ENCODE measurements at regions not wholly inside any gene's neighbourhood (a gene's known extent, or its start where the extent isn't known, plus 50 kb on each side); places are given as distances from the start of the nearest gene placed in this dataset.

GRCh38 chr7:131896165-131896863, 339.9 kb upstream of the PODXL start:
- H3K27ac ChIP-seq (ENCODE audit: low read length), result no peak overlapping the region
- Mint-ChIP-seq H3K4me1 (no peaks in the 10 kb centered on the region), H3K36me3 (no peaks in the 10 kb centered on the region), H3K27me3 (peaks cover 3 to 16% of the 10 kb centered on the region in 2 donors), H3K4me3 (no peak overlapping the region), H3K9me3 (no peaks in the 10 kb centered on the region), H3K27ac (no peak overlapping the region)
- no peak overlapping the region for H3K4me3 ChIP-seq (ENCODE audit: control insufficient read depth in 1 of 2, extremely low read depth in 1 of 2, low read length in 1 of 2)
- H3K27me3 ChIP-seq (replicated peaks in 1 of 2; ENCODE audit: control insufficient read depth in 2 of 2, extremely low read depth in 1 of 2, insufficient read depth in 2 of 2, low read length in 1 of 2), result peaks cover 0 to 11% of the 10 kb centered on the region in 2 experiments
- WGBS (ENCODE audit: insufficient coverage), result 79% methylated on average over 5 of the region's 7 CpGs
- no peaks in the 10 kb centered on the region for H3K9me3 ChIP-seq
- no peaks in the 10 kb centered on the region for H3K4me1 ChIP-seq (ENCODE audit: control insufficient read depth in 1 of 2, extremely low read depth in 1 of 2, insufficient read depth in 2 of 2, low read length in 2 of 2)
- ATAC-seq (replicated peaks in 1 of 4), result no peak
- ChIA-PET POLR2A (no interaction called here), CTCF (no interaction called here)
- H3K36me3 ChIP-seq (ENCODE audit: control insufficient read depth in 2 of 2, extremely low read depth in 1 of 2, insufficient read depth in 1 of 2, low read length in 1 of 2), result no peaks in the 10 kb centered on the region
- no peak for DNase-seq

GRCh38 chr7:131895541-131896164, 339.2 kb upstream of the PODXL start:
- ChIA-PET CTCF (no interaction called here), POLR2A (no interaction called here)
- Mint-ChIP-seq H3K9me3 (no peaks in the 10 kb centered on the region), H3K4me3 (no peak overlapping the region), H3K27me3 (peaks cover 3 to 16% of the 10 kb centered on the region in 2 donors), H3K27ac (no peak overlapping the region), H3K36me3 (no peaks in the 10 kb centered on the region), H3K4me1 (no peaks in the 10 kb centered on the region)
- H3K27me3 ChIP-seq (replicated peaks in 1 of 2; ENCODE audit: control insufficient read depth in 2 of 2, extremely low read depth in 1 of 2, insufficient read depth in 2 of 2, low read length in 1 of 2), result peaks cover 0 to 11% of the 10 kb centered on the region in 2 experiments
- H3K4me1 ChIP-seq (ENCODE audit: control insufficient read depth in 1 of 2, extremely low read depth in 1 of 2, insufficient read depth in 2 of 2, low read length in 2 of 2), result no peaks in the 10 kb centered on the region
- ATAC-seq (replicated peaks in 1 of 4) (no peak), DNase-seq (no peak)
- H3K36me3 ChIP-seq (ENCODE audit: control insufficient read depth in 2 of 2, extremely low read depth in 1 of 2, insufficient read depth in 1 of 2, low read length in 1 of 2), result no peaks in the 10 kb centered on the region
- H3K4me3 ChIP-seq (ENCODE audit: control insufficient read depth in 1 of 2, extremely low read depth in 1 of 2, low read length in 1 of 2), result no peak overlapping the region
- H3K9me3 ChIP-seq, result no peaks in the 10 kb centered on the region
- WGBS (ENCODE audit: insufficient coverage), result 83% methylated on average over 1 of the region's 2 CpGs
- no peak overlapping the region for H3K27ac ChIP-seq (ENCODE audit: low read length)

GRCh38 chr7:131893631-131894340, 337.4 kb upstream of the PODXL start:
- POLR2A ChIA-PET, result no interaction called here
- no peaks in the 10 kb centered on the region for H3K4me1 Mint-ChIP-seq
- Histone ChIP-seq H3K4me3 (ENCODE audit: control insufficient read depth in 1 of 2, extremely low read depth in 1 of 2, low read length in 1 of 2) (no peak overlapping the region), H3K27ac (ENCODE audit: low read length) (no peak overlapping the region), H3K9me3 (no peaks in the 10 kb centered on the region), H3K4me1 (ENCODE audit: control insufficient read depth in 1 of 2, extremely low read depth in 1 of 2, insufficient read depth in 2 of 2, low read length in 2 of 2) (no peaks in the 10 kb centered on the region), H3K36me3 (ENCODE audit: control insufficient read depth in 2 of 2, extremely low read depth in 1 of 2, insufficient read depth in 1 of 2, low read length in 1 of 2) (no peaks in the 10 kb centered on the region), H3K27me3 (replicated peaks in 1 of 2; ENCODE audit: control insufficient read depth in 2 of 2, extremely low read depth in 1 of 2, insufficient read depth in 2 of 2, low read length in 1 of 2) (peaks cover 0 to 8% of the 10 kb centered on the region in 2 experiments)
- CTCF ChIA-PET, result no interaction called here
- no peaks in the 10 kb centered on the region for H3K36me3 Mint-ChIP-seq
- peaks cover 3 to 11% of the 10 kb centered on the region in 2 donors for H3K27me3 Mint-ChIP-seq
- H3K27ac Mint-ChIP-seq, result no peak overlapping the region
- DNase-seq, result no peak
- no peak for ATAC-seq (replicated peaks in 1 of 4)
- WGBS (ENCODE audit: insufficient coverage), result 67% methylated on average over 1 of the region's 1 CpG
- H3K4me3 Mint-ChIP-seq, result no peak overlapping the region
- H3K9me3 Mint-ChIP-seq, result no peaks in the 10 kb centered on the region

GRCh38 chr7:131890176-131890575, 333.7 kb upstream of the PODXL start:
- Mint-ChIP-seq H3K9me3 (peaks cover 8 to 16% (median 11%) of the 10 kb centered on the region in 3 donors), H3K36me3 (no peaks in the 10 kb centered on the region), H3K4me3 (no peak overlapping the region), H3K27ac (no peak overlapping the region), H3K4me1 (no peaks in the 10 kb centered on the region), H3K27me3 (peaks cover 3 to 20% of the 10 kb centered on the region in 2 donors)
- Histone ChIP-seq H3K4me3 (ENCODE audit: control insufficient read depth in 1 of 2, extremely low read depth in 1 of 2, low read length in 1 of 2) (no peak overlapping the region), H3K9me3 (no peaks in the 10 kb centered on the region), H3K4me1 (ENCODE audit: control insufficient read depth in 1 of 2, extremely low read depth in 1 of 2, insufficient read depth in 2 of 2, low read length in 2 of 2) (no peaks in the 10 kb centered on the region), H3K27me3 (replicated peaks in 1 of 2; ENCODE audit: control insufficient read depth in 2 of 2, extremely low read depth in 1 of 2, insufficient read depth in 2 of 2, low read length in 1 of 2) (peaks cover 0 to 2% of the 10 kb centered on the region in 2 experiments), H3K27ac (ENCODE audit: low read length) (no peak overlapping the region), H3K36me3 (ENCODE audit: control insufficient read depth in 2 of 2, extremely low read depth in 1 of 2, insufficient read depth in 1 of 2, low read length in 1 of 2) (no peaks in the 10 kb centered on the region)
- ATAC-seq (replicated peaks in 1 of 4) (no peak), DNase-seq (no peak)
- ChIA-PET CTCF (no interaction called here), POLR2A (no interaction called here)
- no CpG with 5 or more reads among the region's 6 CpGs for WGBS (ENCODE audit: insufficient coverage)

DNA sequence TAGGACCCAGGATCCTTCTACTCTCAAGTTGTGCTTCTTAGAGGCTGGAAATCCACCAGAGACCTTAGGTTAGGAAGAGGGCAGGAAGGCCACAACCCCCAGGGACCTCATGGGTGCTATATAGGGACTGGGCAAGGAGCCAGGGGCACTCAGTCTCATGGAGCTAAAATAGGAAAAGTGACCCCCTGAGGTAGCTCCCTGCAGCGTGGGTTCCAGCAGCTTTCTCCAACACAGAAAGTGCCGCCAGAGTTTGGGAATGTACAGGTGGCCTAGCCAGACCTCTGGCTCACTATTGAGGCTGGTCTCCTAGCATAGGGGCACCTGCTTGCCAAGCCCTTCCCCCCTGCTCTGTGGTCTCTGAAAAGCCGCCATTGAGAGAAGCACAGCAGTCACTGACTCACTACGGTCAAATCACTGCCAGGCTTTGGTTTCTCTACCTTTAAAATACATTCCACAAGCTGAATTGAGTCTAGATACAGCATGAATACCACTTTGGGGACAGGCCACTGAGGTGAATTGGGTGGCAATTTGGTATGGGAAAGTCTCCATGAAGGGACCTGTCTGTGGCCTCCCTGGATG, 333.2 kb upstream of the PODXL start:
- WGBS (ENCODE audit: insufficient coverage), result 92% methylated on average over 3 of the region's 4 CpGs
- Mint-ChIP-seq H3K9me3 (peaks cover 9 to 19% (median 11%) of the 10 kb centered on the region in 3 donors), H3K4me1 (no peaks in the 10 kb centered on the region), H3K4me3 (no peak overlapping the region), H3K27me3 (peaks cover 3 to 19% of the 10 kb centered on the region in 2 donors), H3K36me3 (no peaks in the 10 kb centered on the region), H3K27ac (no peak overlapping the region)
- no peak for ATAC-seq (replicated peaks in 1 of 4)
- Histone ChIP-seq H3K36me3 (ENCODE audit: control insufficient read depth in 2 of 2, extremely low read depth in 1 of 2, insufficient read depth in 1 of 2, low read length in 1 of 2) (no peaks in the 10 kb centered on the region), H3K9me3 (no peaks in the 10 kb centered on the region), H3K4me1 (ENCODE audit: control insufficient read depth in 1 of 2, extremely low read depth in 1 of 2, insufficient read depth in 2 of 2, low read length in 2 of 2) (no peaks in the 10 kb centered on the region), H3K4me3 (ENCODE audit: control insufficient read depth in 1 of 2, extremely low read depth in 1 of 2, low read length in 1 of 2) (no peak overlapping the region), H3K27ac (ENCODE audit: low read length) (no peak overlapping the region), H3K27me3 (replicated peaks in 1 of 2; ENCODE audit: control insufficient read depth in 2 of 2, extremely low read depth in 1 of 2, insufficient read depth in 2 of 2, low read length in 1 of 2) (peaks cover 0 to 5% of the 10 kb centered on the region in 2 experiments)
- ChIA-PET CTCF (no interaction called here), POLR2A (no interaction called here)
- DNase-seq, result no peak

DNA sequence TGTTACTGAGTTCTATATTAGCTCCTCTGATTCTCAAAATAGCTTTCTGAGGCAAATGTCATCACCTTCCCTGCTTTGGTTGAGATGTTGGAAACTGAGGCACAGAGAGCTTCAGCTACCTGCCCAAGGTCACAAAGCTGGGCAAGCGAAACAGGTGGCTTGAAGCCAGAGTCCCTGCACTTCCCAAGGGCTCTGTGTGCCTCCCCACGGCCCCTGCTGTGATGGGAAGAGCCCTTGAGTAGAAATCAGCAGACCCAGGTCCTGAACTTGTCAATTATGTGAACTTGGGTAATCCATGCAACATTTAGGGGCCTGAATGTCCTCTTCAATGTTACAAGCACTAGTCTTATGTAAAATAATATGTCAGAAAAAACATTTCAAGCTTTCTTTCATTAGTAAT, 327.3 kb upstream of the PODXL start:
- H3K27me3 ChIP-seq (replicated peaks in 1 of 2; ENCODE audit: control insufficient read depth in 2 of 2, extremely low read depth in 1 of 2, insufficient read depth in 2 of 2, low read length in 1 of 2), result peaks cover 0 to 11% of the 10 kb centered on the region in 2 experiments
- Mint-ChIP-seq H3K4me3 (no peak overlapping the region), H3K9me3 (peaks cover 9 to 22% (median 11%) of the 10 kb centered on the region in 3 donors), H3K27ac (no peak overlapping the region), H3K4me1 (no peaks in the 10 kb centered on the region), H3K27me3 (peaks cover 7 to 26% of the 10 kb centered on the region in 2 donors), H3K36me3 (no peaks in the 10 kb centered on the region)
- DNase-seq, result no peak
- no peaks in the 10 kb centered on the region for H3K4me1 ChIP-seq (ENCODE audit: control insufficient read depth in 1 of 2, extremely low read depth in 1 of 2, insufficient read depth in 2 of 2, low read length in 2 of 2)
- 85% methylated on average over 2 of the region's 2 CpGs for WGBS (ENCODE audit: insufficient coverage)
- no peaks in the 10 kb centered on the region for H3K36me3 ChIP-seq (ENCODE audit: control insufficient read depth in 2 of 2, extremely low read depth in 1 of 2, insufficient read depth in 1 of 2, low read length in 1 of 2)
- H3K4me3 ChIP-seq (ENCODE audit: control insufficient read depth in 1 of 2, extremely low read depth in 1 of 2, low read length in 1 of 2), result no peak overlapping the region
- no peak for ATAC-seq (replicated peaks in 1 of 4)
- POLR2A ChIA-PET, result no interaction called here
- no peak overlapping the region for H3K27ac ChIP-seq (ENCODE audit: low read length)
- CTCF ChIA-PET, result no interaction called here
- no peaks in the 10 kb centered on the region for H3K9me3 ChIP-seq
